NCI-H1092 treated with DMSO at 0.1 percent for 48 hours (cell line): ENCODE measurements at regions not wholly inside any gene's neighbourhood (a gene's known extent, or its start where the extent isn't known, plus 50 kb on each side); places are given as distances from the start of the nearest gene placed in this dataset.
"Not testable (repeated sequence)": the region's sequence is repeated elsewhere in the genome, so short reads cannot be mapped to it uniquely, and the experiment has no call there.

ENCODE experiments used
- DNase-seq: peaks from one replicate; lab custom pipeline; 2025; lab: John Stamatoyannopoulos, UW

GRCh38 chr6:140830666-140831065, 1302.1 kb upstream of the GJE1 start:
- no peak for DNase-seq

GRCh38 chr6:140828856-140829255, 1303.9 kb upstream of the GJE1 start:
- no peak for DNase-seq

- no peak for DNase-seq
Measured at GRCh38 chr6:140827593-140827992, 1305.1 kb upstream of the GJE1 start.

- DNase-seq: no peak
Measured at GRCh38 chr6:140825731-140826130, 1307.0 kb upstream of the GJE1 start.

GRCh38 chr6:140824595-140824994, 1308.1 kb upstream of the GJE1 start:
- no peak for DNase-seq

- no peak for DNase-seq
Measured at GRCh38 chr6:140821196-140821595, 1311.5 kb upstream of the GJE1 start.

- DNase-seq: no peak
Measured at GRCh38 chr6:140817176-140817575, 1315.5 kb upstream of the GJE1 start.

- no peak for DNase-seq
Measured at GRCh38 chr6:140816681-140817080, 1316.0 kb upstream of the GJE1 start.

- DNase-seq: no peak
Measured at GRCh38 chr6:140812636-140813035, 1320.1 kb upstream of the GJE1 start.

- DNase-seq: no peak
Measured at GRCh38 chr6:140811642-140812041, 1321.1 kb upstream of the GJE1 start.

GRCh38 chr6:140809694-140810101, 1323.0 kb upstream of the GJE1 start:
- no peak for DNase-seq

- DNase-seq: no peak
Measured at GRCh38 chr6:140806431-140806830, 1326.3 kb upstream of the GJE1 start.

GRCh38 chr6:140794544-140794943, 1338.2 kb upstream of the GJE1 start:
- no peak for DNase-seq

- no peak for DNase-seq
Measured at GRCh38 chr6:140790109-140790508, 1342.6 kb upstream of the GJE1 start.

GRCh38 chr6:140789466-140789865, 1343.3 kb upstream of the GJE1 start:
- no peak for DNase-seq

- no peak for DNase-seq
Measured at GRCh38 chr6:140785926-140786325, 1346.8 kb upstream of the GJE1 start.

GRCh38 chr6:140784573-140784972, 1348.2 kb upstream of the GJE1 start:
- no peak for DNase-seq

- DNase-seq: not testable (repeated sequence)
Measured at GRCh38 chr6:140783504-140783903, 1349.2 kb upstream of the GJE1 start.

GRCh38 chr6:140782941-140783340, 1349.8 kb upstream of the GJE1 start:
- DNase-seq: no peak

GRCh38 chr6:140779991-140780596, 1352.6 kb upstream of the GJE1 start:
- no peak for DNase-seq

- DNase-seq: no peak
Measured at GRCh38 chr6:140779341-140779740, 1353.4 kb upstream of the GJE1 start.

GRCh38 chr6:140777780-140778179, 1354.9 kb upstream of the GJE1 start:
- no peak for DNase-seq

- no peak for DNase-seq
Measured at GRCh38 chr6:140775061-140775460, 1357.7 kb upstream of the GJE1 start.

- DNase-seq: peak; percentile 25
Measured at GRCh38 chr6:140774080-140774505, 1358.6 kb upstream of the GJE1 start.

- DNase-seq: no peak
Measured at GRCh38 chr6:140773276-140773675, 1359.4 kb upstream of the GJE1 start.
